ENCODE measurements at regions not wholly inside any gene's neighbourhood (a gene's known extent, or its start where the extent isn't known, plus 50 kb on each side); places are given as distances from the start of the nearest gene placed in this dataset.

- Histone ChIP-seq H3K27ac (ENCODE audit: low read depth, low read length) (no peak overlapping the region), H3K9me3 (ENCODE audit: low read length) (no peaks in the 10 kb centered on the region), H3K36me3 (ENCODE audit: insufficient read depth, low read length) (no peaks in the 10 kb centered on the region), H3K4me1 (ENCODE audit: insufficient read depth, low read length) (no peaks in the 10 kb centered on the region), H3K4me3 (ENCODE audit: low read depth in 1 of 2, low read length in 2 of 2) (no peak overlapping the region), H3K27me3 (ENCODE audit: control insufficient read depth in 1 of 2, insufficient read depth in 2 of 2, low read length in 2 of 2) (no peaks in the 10 kb centered on the region), H3K9ac (ENCODE audit: low read length) (no peak overlapping the region)
Measured at GRCh38 chr9:78874061-78874460, 577.1 kb downstream of the PSAT1 start.

DNA sequence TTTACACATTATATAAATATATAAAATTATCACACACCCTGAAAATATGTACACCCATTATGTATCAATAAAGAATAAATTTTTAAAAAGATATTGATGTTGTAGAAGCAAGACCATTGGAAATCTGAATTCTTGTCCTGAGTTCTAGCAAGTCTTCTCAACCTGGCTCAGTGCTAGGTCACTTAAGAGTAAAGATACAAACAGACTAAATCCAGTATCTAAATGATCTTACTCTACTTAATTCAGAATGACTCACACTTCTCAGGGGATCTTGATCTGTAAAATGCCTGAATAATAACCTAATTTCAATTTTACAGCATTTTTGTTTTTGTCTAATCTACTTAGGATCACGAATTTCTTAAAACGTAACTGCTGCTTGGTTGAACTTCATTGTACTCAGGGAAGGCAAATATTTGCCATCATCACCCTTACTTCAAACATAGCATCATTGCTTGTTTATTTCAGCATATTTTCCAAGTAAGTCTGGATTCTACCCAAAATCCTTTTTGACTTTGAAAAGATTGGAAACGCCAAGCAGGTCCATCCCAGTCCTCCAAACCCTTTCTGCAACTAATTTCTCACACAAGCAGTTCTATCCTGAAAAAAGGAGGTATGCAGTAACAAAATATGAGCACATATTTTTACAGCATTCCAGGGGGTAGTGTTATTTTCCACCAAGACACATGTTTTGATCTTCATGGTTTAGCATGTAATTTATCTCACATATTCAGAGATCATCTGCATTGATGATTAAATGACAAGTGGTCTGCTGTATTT, 582.6 kb downstream of the PSAT1 start:
- no peak overlapping the region for H3K9ac ChIP-seq (ENCODE audit: low read length)
- no peaks in the 10 kb centered on the region for H3K27me3 ChIP-seq (ENCODE audit: control insufficient read depth in 1 of 2, insufficient read depth in 2 of 2, low read length in 2 of 2)
- H3K36me3 ChIP-seq (ENCODE audit: insufficient read depth, low read length) = no peaks in the 10 kb centered on the region
- H3K4me1 ChIP-seq (ENCODE audit: insufficient read depth, low read length) = no peaks in the 10 kb centered on the region
- H3K27ac ChIP-seq (ENCODE audit: low read depth, low read length) = no peak overlapping the region
- no peaks in the 10 kb centered on the region for H3K9me3 ChIP-seq (ENCODE audit: low read length)
- H3K4me3 ChIP-seq (ENCODE audit: low read depth in 1 of 2, low read length in 2 of 2) = no peak overlapping the region

DNA sequence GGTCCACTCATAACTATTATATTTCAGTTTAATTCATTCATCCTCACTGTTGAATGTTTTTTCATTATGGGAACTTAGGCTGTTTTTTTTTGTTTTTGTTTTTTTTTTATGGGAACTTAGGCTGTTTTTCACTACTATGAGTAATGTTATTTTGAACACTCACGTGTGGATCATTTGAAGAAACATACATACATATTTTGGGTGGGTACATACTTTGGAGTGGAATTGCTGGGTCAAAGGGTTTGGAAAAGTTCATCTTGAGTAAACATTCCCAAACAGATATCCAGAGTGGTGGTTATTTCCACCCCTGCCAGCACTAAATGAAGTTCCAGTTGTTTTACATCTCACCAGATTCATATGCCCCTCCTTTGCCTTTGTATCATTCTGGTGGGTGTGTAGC, 584.4 kb downstream of the PSAT1 start:
- no peak overlapping the region for H3K9ac ChIP-seq (ENCODE audit: low read length)
- H3K9me3 ChIP-seq (ENCODE audit: low read length) = no peaks in the 10 kb centered on the region
- H3K36me3 ChIP-seq (ENCODE audit: insufficient read depth, low read length) = no peaks in the 10 kb centered on the region
- no peaks in the 10 kb centered on the region for H3K4me1 ChIP-seq (ENCODE audit: insufficient read depth, low read length)
- H3K27me3 ChIP-seq (ENCODE audit: control insufficient read depth in 1 of 2, insufficient read depth in 2 of 2, low read length in 2 of 2) = no peaks in the 10 kb centered on the region
- H3K4me3 ChIP-seq (ENCODE audit: low read depth in 1 of 2, low read length in 2 of 2) = no peak overlapping the region
- no peak overlapping the region for H3K27ac ChIP-seq (ENCODE audit: low read depth, low read length)

GRCh38 chr9:78882481-78882880, 585.6 kb downstream of the PSAT1 start:
- Histone ChIP-seq H3K27me3 (ENCODE audit: control insufficient read depth in 1 of 2, insufficient read depth in 2 of 2, low read length in 2 of 2) (no peaks in the 10 kb centered on the region), H3K36me3 (ENCODE audit: insufficient read depth, low read length) (no peaks in the 10 kb centered on the region), H3K27ac (ENCODE audit: low read depth, low read length) (no peak overlapping the region), H3K4me3 (ENCODE audit: low read depth in 1 of 2, low read length in 2 of 2) (no peak overlapping the region), H3K4me1 (ENCODE audit: insufficient read depth, low read length) (no peaks in the 10 kb centered on the region), H3K9ac (ENCODE audit: low read length) (no peak overlapping the region), H3K9me3 (ENCODE audit: low read length) (no peaks in the 10 kb centered on the region)

DNA sequence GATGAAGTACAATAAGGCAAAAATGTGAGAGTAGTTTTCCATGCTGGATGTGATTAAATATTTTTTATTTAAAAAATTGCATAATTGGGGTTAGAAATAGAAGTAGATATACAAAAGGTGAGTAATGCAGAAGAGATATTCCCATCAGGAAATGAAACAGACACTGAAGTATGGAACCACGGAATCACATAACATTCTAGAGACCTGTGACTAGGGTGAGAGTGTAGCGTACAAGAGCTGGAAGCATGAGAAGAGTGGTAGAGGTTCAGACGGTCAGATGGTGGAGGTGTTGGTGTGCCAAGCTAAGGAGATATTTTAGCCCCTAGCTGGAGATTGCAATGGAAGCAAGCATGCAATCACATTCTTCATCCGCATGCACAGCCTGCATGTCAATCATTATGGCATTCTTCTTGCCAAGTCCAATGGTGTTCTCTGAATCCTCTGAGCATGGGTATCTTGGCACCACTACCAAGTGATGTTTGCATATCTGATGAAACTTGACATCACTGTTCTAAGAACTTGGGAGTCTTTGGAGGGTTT, 587.8 kb downstream of the PSAT1 start:
- no peaks in the 10 kb centered on the region for H3K9me3 ChIP-seq (ENCODE audit: low read length)
- no peaks in the 10 kb centered on the region for H3K27me3 ChIP-seq (ENCODE audit: control insufficient read depth in 1 of 2, insufficient read depth in 2 of 2, low read length in 2 of 2)
- no peak overlapping the region for H3K4me3 ChIP-seq (ENCODE audit: low read depth in 1 of 2, low read length in 2 of 2)
- H3K9ac ChIP-seq (ENCODE audit: low read length) = no peak overlapping the region
- no peaks in the 10 kb centered on the region for H3K36me3 ChIP-seq (ENCODE audit: insufficient read depth, low read length)
- no peak overlapping the region for H3K27ac ChIP-seq (ENCODE audit: low read depth, low read length)
- no peaks in the 10 kb centered on the region for H3K4me1 ChIP-seq (ENCODE audit: insufficient read depth, low read length)

DNA sequence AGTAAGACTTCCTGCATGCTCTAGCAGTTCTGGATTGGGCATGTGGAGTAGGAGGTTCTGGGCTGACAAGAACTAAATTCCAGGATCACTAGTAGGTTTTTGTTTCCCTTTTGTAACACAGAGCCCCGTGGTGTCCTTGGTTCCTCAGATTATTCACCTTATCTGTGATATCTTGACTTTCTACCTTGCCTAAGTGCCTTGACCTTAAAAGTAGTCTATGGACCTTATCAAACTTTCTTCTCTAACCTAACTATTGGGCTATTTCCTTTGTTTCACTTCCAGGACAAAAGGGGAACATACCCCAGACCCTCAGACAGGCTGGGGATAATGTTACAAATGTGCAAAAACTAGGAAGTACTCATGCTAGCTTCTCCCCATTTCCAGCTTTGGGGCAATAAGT, 595.3 kb downstream of the PSAT1 start:
- no peaks in the 10 kb centered on the region for H3K27me3 ChIP-seq (ENCODE audit: control insufficient read depth in 1 of 2, insufficient read depth in 2 of 2, low read length in 2 of 2)
- no peaks in the 10 kb centered on the region for H3K4me1 ChIP-seq (ENCODE audit: insufficient read depth, low read length)
- H3K27ac ChIP-seq (ENCODE audit: low read depth, low read length) = no peak overlapping the region
- no peak overlapping the region for H3K9ac ChIP-seq (ENCODE audit: low read length)
- H3K4me3 ChIP-seq (ENCODE audit: low read depth in 1 of 2, low read length in 2 of 2) = no peak overlapping the region
- H3K36me3 ChIP-seq (ENCODE audit: insufficient read depth, low read length) = no peaks in the 10 kb centered on the region
- no peaks in the 10 kb centered on the region for H3K9me3 ChIP-seq (ENCODE audit: low read length)

DNA sequence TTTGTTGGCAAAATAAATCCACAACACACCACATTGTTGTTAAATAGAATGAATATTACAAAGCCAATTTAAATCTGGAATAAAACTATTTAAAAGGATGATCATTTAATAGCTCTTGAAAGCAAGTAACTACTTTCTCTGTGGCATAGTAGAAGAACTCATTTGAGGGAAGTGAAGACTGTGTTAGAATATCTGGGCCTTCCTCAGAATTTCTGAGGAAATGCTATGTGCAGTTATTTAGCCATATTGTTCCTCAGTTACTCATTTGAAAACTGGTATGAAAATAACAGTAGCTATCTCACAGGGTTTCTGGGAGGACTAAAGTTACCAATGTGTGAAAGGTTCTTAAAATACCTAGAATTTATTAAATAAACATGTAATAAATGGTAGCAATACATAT, 595.8 kb downstream of the PSAT1 start:
- no peak overlapping the region for H3K4me3 ChIP-seq (ENCODE audit: low read depth in 1 of 2, low read length in 2 of 2)
- no peak overlapping the region for H3K9ac ChIP-seq (ENCODE audit: low read length)
- H3K9me3 ChIP-seq (ENCODE audit: low read length) = no peaks in the 10 kb centered on the region

DNA sequence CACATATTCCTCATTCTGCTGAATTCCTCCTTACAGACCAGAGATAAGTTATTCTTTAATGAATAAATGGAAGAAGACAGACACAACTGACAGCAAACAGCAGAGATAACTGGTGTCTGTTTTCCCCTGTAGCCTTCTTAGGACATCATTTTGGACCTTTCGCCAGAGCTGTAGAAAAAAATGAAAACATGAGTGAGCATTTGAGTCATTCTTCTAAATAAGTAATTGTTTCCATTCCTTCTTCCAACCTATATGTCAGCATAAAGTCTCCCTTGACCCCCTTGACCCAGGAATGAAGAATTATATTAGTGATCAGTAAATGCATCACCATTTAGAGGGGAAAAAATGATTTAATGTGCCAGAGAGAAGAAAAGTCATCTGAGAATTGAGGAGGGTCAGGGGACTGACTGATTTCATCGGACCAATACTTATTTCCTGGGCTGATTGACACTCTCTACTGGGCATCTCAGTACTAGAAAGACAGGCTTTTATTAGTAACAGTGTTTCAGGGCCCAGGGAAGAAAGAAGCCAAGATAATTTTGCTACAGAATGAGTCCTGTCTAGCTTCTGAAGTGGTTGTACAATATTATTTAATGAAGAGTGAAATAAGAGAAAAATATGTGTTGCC, 597.0 kb downstream of the PSAT1 start:
- Histone ChIP-seq H3K4me3 (ENCODE audit: low read depth in 1 of 2, low read length in 2 of 2) (no peak overlapping the region), H3K36me3 (ENCODE audit: insufficient read depth, low read length) (no peaks in the 10 kb centered on the region), H3K4me1 (ENCODE audit: insufficient read depth, low read length) (no peaks in the 10 kb centered on the region), H3K9me3 (ENCODE audit: low read length) (no peaks in the 10 kb centered on the region), H3K27me3 (ENCODE audit: control insufficient read depth in 1 of 2, insufficient read depth in 2 of 2, low read length in 2 of 2) (no peaks in the 10 kb centered on the region), H3K27ac (ENCODE audit: low read depth, low read length) (no peak overlapping the region), H3K9ac (ENCODE audit: low read length) (no peak overlapping the region)

More for the DNA sequence above, 595.8 kb downstream of the PSAT1 start:
- H3K27ac ChIP-seq (ENCODE audit: low read depth, low read length) = no peak overlapping the region
- no peaks in the 10 kb centered on the region for H3K27me3 ChIP-seq (ENCODE audit: control insufficient read depth in 1 of 2, insufficient read depth in 2 of 2, low read length in 2 of 2)
- no peaks in the 10 kb centered on the region for H3K36me3 ChIP-seq (ENCODE audit: insufficient read depth, low read length)
- H3K4me1 ChIP-seq (ENCODE audit: insufficient read depth, low read length) = no peaks in the 10 kb centered on the region

- Histone ChIP-seq H3K36me3 (ENCODE audit: insufficient read depth, low read length) (no peaks in the 10 kb centered on the region), H3K9ac (ENCODE audit: low read length) (no peak overlapping the region), H3K9me3 (ENCODE audit: low read length) (no peaks in the 10 kb centered on the region), H3K4me3 (ENCODE audit: low read depth in 1 of 2, low read length in 2 of 2) (no peak overlapping the region), H3K27ac (ENCODE audit: low read depth, low read length) (no peak overlapping the region), H3K4me1 (ENCODE audit: insufficient read depth, low read length) (no peaks in the 10 kb centered on the region), H3K27me3 (ENCODE audit: control insufficient read depth in 1 of 2, insufficient read depth in 2 of 2, low read length in 2 of 2) (no peaks in the 10 kb centered on the region)
Measured at GRCh38 chr9:78896479-78896878, 599.6 kb downstream of the PSAT1 start.

- no peak overlapping the region for H3K4me3 ChIP-seq (ENCODE audit: low read depth in 1 of 2, low read length in 2 of 2)
- H3K9ac ChIP-seq (ENCODE audit: low read length) = no peak overlapping the region
Measured at GRCh38 chr9:78898234-78898633, 601.3 kb downstream of the PSAT1 start.

DNA sequence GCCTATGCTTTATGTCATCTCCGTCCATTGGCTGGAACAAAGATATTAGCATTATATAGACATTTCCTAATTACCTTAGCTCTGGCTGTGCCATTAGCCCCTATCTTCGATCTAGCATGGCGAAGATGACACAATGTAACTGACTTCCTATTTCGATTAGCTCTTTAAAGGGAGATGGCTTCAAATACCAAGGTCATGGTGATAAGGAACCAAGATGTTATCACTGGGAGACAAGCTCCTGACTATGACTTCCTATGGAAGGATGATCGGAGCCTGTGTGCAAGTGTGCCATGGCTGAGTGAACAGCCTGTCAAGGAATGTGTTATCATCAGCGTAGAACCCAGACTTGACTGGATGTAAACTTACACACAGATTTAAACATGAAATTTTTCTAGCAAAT, 602.1 kb downstream of the PSAT1 start:
- no peak overlapping the region for H3K27ac ChIP-seq (ENCODE audit: low read depth, low read length)
- H3K4me1 ChIP-seq (ENCODE audit: insufficient read depth, low read length) = no peaks in the 10 kb centered on the region
- H3K27me3 ChIP-seq (ENCODE audit: control insufficient read depth in 1 of 2, insufficient read depth in 2 of 2, low read length in 2 of 2) = no peaks in the 10 kb centered on the region
- H3K36me3 ChIP-seq (ENCODE audit: insufficient read depth, low read length) = no peaks in the 10 kb centered on the region
- H3K4me3 ChIP-seq (ENCODE audit: low read depth in 1 of 2, low read length in 2 of 2) = no peak overlapping the region
- no peaks in the 10 kb centered on the region for H3K9me3 ChIP-seq (ENCODE audit: low read length)
- no peak overlapping the region for H3K9ac ChIP-seq (ENCODE audit: low read length)

More at GRCh38 chr9:78898234-78898633, 601.3 kb downstream of the PSAT1 start:
- H3K27me3 ChIP-seq (ENCODE audit: control insufficient read depth in 1 of 2, insufficient read depth in 2 of 2, low read length in 2 of 2) = no peaks in the 10 kb centered on the region
- H3K27ac ChIP-seq (ENCODE audit: low read depth, low read length) = no peak overlapping the region
- H3K9me3 ChIP-seq (ENCODE audit: low read length) = no peaks in the 10 kb centered on the region
- no peaks in the 10 kb centered on the region for H3K36me3 ChIP-seq (ENCODE audit: insufficient read depth, low read length)
- H3K4me1 ChIP-seq (ENCODE audit: insufficient read depth, low read length) = no peaks in the 10 kb centered on the region

DNA sequence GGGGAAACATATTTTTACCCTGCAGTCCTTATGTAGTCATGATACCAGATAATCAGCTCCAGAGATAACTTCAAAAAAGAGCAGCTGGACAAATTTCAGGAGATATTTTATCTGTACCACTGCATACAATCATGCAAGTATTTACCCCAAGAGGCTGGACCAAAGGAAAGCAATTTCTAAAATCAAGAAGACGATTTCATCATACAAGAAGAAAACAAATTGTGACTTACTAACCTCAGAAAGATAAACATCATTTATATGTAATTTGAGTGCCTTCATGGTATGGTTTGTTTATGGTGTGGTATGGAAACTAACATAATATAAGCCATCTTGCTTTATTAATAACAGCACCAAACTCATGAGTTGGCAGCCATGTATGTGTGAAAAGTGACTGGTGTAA, 603.6 kb downstream of the PSAT1 start:
- Histone ChIP-seq H3K4me3 (ENCODE audit: low read depth in 1 of 2, low read length in 2 of 2) (no peak overlapping the region), H3K27me3 (ENCODE audit: control insufficient read depth in 1 of 2, insufficient read depth in 2 of 2, low read length in 2 of 2) (no peaks in the 10 kb centered on the region), H3K9me3 (ENCODE audit: low read length) (no peaks in the 10 kb centered on the region), H3K9ac (ENCODE audit: low read length) (no peak overlapping the region), H3K4me1 (ENCODE audit: insufficient read depth, low read length) (no peaks in the 10 kb centered on the region), H3K36me3 (ENCODE audit: insufficient read depth, low read length) (no peaks in the 10 kb centered on the region), H3K27ac (ENCODE audit: low read depth, low read length) (no peak overlapping the region)
